ENCODE measurements at regions not wholly inside any gene's neighbourhood (a gene's known extent, or its start where the extent isn't known, plus 50 kb on each side); places are given as distances from the start of the nearest gene placed in this dataset.

GRCh38 chr6:23380465-23380864 lies 745.5 kb upstream of the NRSN1 start:
- Mint-ChIP-seq H3K4me3 (ENCODE audit: unreplicated experiment) (no peak overlapping the region), H3K36me3 (ENCODE audit: low read depth, unreplicated experiment) (no peaks in the 10 kb centered on the region), H3K4me1 (ENCODE audit: unreplicated experiment) (no peaks in the 10 kb centered on the region), H3K27me3 (ENCODE audit: unreplicated experiment) (no peaks in the 10 kb centered on the region), H3K27ac (ENCODE audit: unreplicated experiment) (no peak overlapping the region), H3K9me3 (ENCODE audit: unreplicated experiment) (no peaks in the 10 kb centered on the region)
- TF ChIP-seq, protein P1, sequence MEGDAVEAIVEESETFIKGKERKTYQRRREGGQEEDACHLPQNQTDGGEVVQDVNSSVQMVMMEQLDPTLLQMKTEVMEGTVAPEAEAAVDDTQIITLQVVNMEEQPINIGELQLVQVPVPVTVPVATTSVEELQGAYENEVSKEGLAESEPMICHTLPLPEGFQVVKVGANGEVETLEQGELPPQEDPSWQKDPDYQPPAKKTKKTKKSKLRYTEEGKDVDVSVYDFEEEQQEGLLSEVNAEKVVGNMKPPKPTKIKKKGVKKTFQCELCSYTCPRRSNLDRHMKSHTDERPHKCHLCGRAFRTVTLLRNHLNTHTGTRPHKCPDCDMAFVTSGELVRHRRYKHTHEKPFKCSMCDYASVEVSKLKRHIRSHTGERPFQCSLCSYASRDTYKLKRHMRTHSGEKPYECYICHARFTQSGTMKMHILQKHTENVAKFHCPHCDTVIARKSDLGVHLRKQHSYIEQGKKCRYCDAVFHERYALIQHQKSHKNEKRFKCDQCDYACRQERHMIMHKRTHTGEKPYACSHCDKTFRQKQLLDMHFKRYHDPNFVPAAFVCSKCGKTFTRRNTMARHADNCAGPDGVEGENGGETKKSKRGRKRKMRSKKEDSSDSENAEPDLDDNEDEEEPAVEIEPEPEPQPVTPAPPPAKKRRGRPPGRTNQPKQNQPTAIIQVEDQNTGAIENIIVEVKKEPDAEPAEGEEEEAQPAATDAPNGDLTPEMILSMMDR (IDR thresholded peaks at IDR 0.05; ENCODE audit: unreplicated experiment) = no peak
- no peak for DNase-seq (ENCODE audit: low spot score)

DNA sequence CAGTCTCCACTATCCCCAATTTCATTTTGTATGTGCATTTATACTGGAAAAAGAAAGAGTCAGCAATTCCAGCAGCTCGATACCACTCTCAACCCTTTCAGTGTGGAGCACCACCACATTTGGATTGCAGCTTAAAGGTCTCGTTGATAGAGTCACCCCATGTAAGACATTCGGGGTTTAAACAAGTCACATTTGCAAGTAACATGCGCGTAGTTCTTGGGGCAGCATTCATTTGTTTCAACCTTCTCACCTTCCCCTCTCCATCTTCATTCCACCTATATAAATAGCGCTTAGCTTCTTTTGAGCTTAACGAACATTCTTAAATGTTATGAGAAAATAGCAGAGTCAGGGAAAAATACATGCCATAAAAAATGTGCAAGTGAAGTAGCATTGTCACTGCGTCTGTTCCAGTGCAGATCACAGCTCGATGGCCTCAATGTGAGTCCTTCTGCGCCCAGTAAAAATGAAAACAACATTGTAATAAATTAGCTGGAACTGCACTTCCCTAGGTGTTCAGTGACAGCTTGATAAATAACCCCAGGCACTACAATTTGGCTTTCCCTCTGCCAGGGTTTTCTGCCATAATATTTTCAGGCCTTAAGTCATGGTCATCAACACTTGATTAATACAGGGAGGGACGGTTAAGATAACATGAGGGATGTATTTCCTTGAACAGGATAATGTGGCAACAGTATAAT lies 737.8 kb upstream of the NRSN1 start:
- no peak overlapping the region for H3K27ac Mint-ChIP-seq (ENCODE audit: unreplicated experiment)
- no peaks in the 10 kb centered on the region for H3K4me1 Mint-ChIP-seq (ENCODE audit: unreplicated experiment)
- no peaks in the 10 kb centered on the region for H3K9me3 Mint-ChIP-seq (ENCODE audit: unreplicated experiment)
- no peaks in the 10 kb centered on the region for H3K36me3 Mint-ChIP-seq (ENCODE audit: low read depth, unreplicated experiment)
- H3K27me3 Mint-ChIP-seq (ENCODE audit: unreplicated experiment) = peaks cover 1% of the 10 kb centered on the region
- no peak overlapping the region for H3K4me3 Mint-ChIP-seq (ENCODE audit: unreplicated experiment)
- no peak for DNase-seq (ENCODE audit: low spot score)
- TF ChIP-seq, protein P1 (IDR thresholded peaks at IDR 0.05; ENCODE audit: unreplicated experiment) = no peak

GRCh38 chr6:23389386-23389785 lies 736.6 kb upstream of the NRSN1 start:
- Mint-ChIP-seq H3K27ac (ENCODE audit: unreplicated experiment) (no peak overlapping the region), H3K9me3 (ENCODE audit: unreplicated experiment) (no peaks in the 10 kb centered on the region), H3K27me3 (ENCODE audit: unreplicated experiment) (peaks cover 1% of the 10 kb centered on the region), H3K4me1 (ENCODE audit: unreplicated experiment) (no peaks in the 10 kb centered on the region), H3K4me3 (ENCODE audit: unreplicated experiment) (no peak overlapping the region), H3K36me3 (ENCODE audit: low read depth, unreplicated experiment) (no peaks in the 10 kb centered on the region)
- TF ChIP-seq, protein P1 (IDR thresholded peaks at IDR 0.05; ENCODE audit: unreplicated experiment) = no peak
- no peak for DNase-seq (ENCODE audit: low spot score)

DNA sequence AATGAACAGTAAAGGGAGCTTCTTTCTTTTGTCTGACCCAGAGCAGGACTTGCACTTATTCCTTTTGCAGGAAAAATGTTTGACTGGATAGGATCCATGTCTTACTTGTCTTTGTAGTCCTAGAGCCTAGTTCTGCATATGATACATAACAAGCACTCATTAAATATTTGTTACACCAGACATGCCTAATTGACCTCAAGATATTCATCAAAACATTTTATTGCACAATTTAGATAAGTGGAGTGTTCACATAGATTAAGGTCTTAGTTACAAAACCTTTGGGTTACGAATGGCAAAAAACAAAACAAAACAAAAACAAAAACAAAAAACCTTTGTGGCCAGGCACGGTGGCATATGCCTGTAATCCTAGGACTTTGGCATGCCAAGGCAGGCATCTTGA lies 735.8 kb upstream of the NRSN1 start:
- Mint-ChIP-seq H3K9me3 (ENCODE audit: unreplicated experiment) (no peaks in the 10 kb centered on the region), H3K27ac (ENCODE audit: unreplicated experiment) (no peak overlapping the region)
- no peak for DNase-seq (ENCODE audit: low spot score)

DNA sequence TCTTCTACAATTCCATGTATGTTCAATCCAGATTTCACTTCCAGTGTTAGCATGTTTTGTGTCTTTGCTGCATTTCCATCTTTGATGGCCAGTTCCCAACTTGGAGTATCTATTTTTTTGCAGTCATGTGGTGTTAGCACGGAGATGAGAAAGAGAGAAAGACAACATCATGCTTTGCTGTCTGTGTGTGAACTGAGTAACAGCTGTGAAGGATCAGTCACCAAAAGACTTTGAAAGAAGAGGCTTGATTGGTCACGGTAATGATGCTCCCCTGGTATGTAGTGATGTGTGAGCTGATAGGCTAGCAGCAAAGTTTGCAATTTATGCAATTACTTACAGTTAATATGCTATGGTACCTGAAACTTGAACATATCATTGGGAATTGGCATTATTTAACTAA lies 731.3 kb upstream of the NRSN1 start:
- no peak for DNase-seq (ENCODE audit: low spot score)
- Mint-ChIP-seq H3K27ac (ENCODE audit: unreplicated experiment) (no peak overlapping the region), H3K4me1 (ENCODE audit: unreplicated experiment) (no peaks in the 10 kb centered on the region), H3K9me3 (ENCODE audit: unreplicated experiment) (no peaks in the 10 kb centered on the region), H3K27me3 (ENCODE audit: unreplicated experiment) (peaks cover 1% of the 10 kb centered on the region), H3K36me3 (ENCODE audit: low read depth, unreplicated experiment) (no peaks in the 10 kb centered on the region), H3K4me3 (ENCODE audit: unreplicated experiment) (no peak overlapping the region)
- TF ChIP-seq, protein P1 (IDR thresholded peaks at IDR 0.05; ENCODE audit: unreplicated experiment) = no peak

More for the DNA sequence above, 735.8 kb upstream of the NRSN1 start:
- Mint-ChIP-seq H3K36me3 (ENCODE audit: low read depth, unreplicated experiment) (no peaks in the 10 kb centered on the region), H3K4me3 (ENCODE audit: unreplicated experiment) (no peak overlapping the region), H3K4me1 (ENCODE audit: unreplicated experiment) (no peaks in the 10 kb centered on the region), H3K27me3 (ENCODE audit: unreplicated experiment) (peaks cover 1% of the 10 kb centered on the region)
- TF ChIP-seq, protein P1 (IDR thresholded peaks at IDR 0.05; ENCODE audit: unreplicated experiment) = no peak
